Muscle of leg (tissue), 3 donors: ENCODE measurements at regions not wholly inside any gene's neighbourhood (a gene's known extent, or its start where the extent isn't known, plus 50 kb on each side); places are given as distances from the start of the nearest gene placed in this dataset.
"Not testable (repeated sequence)": the region's sequence is repeated elsewhere in the genome, so short reads cannot be mapped to it uniquely, and the experiment has no call there.

Experiments used
- DNase-seq: peaks from one replicate; pipeline ENCODE4 v3.0.0; 2013
- H3K27ac ChIP-seq: one replicate; pipeline ENCODE4 v1.5.1; 2013; ENCODE audit warnings: mild to moderate bottlenecking, low read length, control low read depth
- H3K27me3 ChIP-seq: one replicate; pipeline ENCODE4 v1.6.1; 2013; ENCODE audit warnings: low read length; ENCODE audit not compliant: control insufficient read depth, insufficient read depth
- H3K36me3 ChIP-seq: one replicate; pipeline ENCODE4 v1.6.1; 2013; ENCODE audit warnings: low read length; ENCODE audit not compliant: control insufficient read depth, insufficient read depth
- H3K4me1 ChIP-seq: one replicate; pipeline ENCODE4 v1.6.1; 2013; ENCODE audit warnings: low read length; ENCODE audit not compliant: control insufficient read depth, insufficient read depth
- H3K4me3 ChIP-seq: one replicate; pipeline ENCODE4 v1.5.1; 2013; ENCODE audit warnings: low read length, control low read depth
- H3K9me3 ChIP-seq: replicated peaks from 2 replicates; pipeline ENCODE4 v1.6.1; 2013; ENCODE audit warnings: low read depth, low read length; ENCODE audit not compliant: control insufficient read depth
- WGBS: methylation state at CpG from one replicate; pipeline ENCODE4 v1.1.5; 2013; ENCODE audit warnings: missing lambda C conversion rate; ENCODE audit not compliant: insufficient coverage; 5-methylcytosine and 5-hydroxymethylcytosine counted together

- DNase-seq = peak; percentile 58
- H3K4me3 ChIP-seq, H3K9me3 ChIP-seq, H3K27me3 ChIP-seq, H3K36me3 ChIP-seq, H3K27ac ChIP-seq, H3K4me1 ChIP-seq: not testable (repeated sequence)
- 1% methylated on average over 20 of the region's 37 CpGs for WGBS
These were observed 245.4 kb downstream of the BCL2L11 start for GRCh38 chr2:111365986-111366640.

- not testable (repeated sequence) for H3K27me3 ChIP-seq, H3K36me3 ChIP-seq, DNase-seq, H3K9me3 ChIP-seq, H3K4me3 ChIP-seq, H3K27ac ChIP-seq, H3K4me1 ChIP-seq
- no CpG with 5 or more reads among the region's 14 CpGs for WGBS
These were observed 245.9 kb downstream of the BCL2L11 start for GRCh38 chr2:111366641-111367029.

GRCh38 chr2:111367080-111367479 lies 246.4 kb downstream of the BCL2L11 start:
- H3K4me1 ChIP-seq, H3K27ac ChIP-seq, H3K9me3 ChIP-seq, H3K4me3 ChIP-seq, DNase-seq, H3K27me3 ChIP-seq, H3K36me3 ChIP-seq: not testable (repeated sequence)
- WGBS = no CpG with 5 or more reads among the region's 3 CpGs

- no CpG with 5 or more reads among the region's 1 CpG for WGBS
- H3K9me3 ChIP-seq, H3K4me3 ChIP-seq, H3K27me3 ChIP-seq, H3K27ac ChIP-seq, H3K4me1 ChIP-seq, H3K36me3 ChIP-seq, DNase-seq: not testable (repeated sequence)
These were observed 247.2 kb downstream of the BCL2L11 start for GRCh38 chr2:111367871-111368270.

- H3K36me3 ChIP-seq, H3K4me1 ChIP-seq, H3K27ac ChIP-seq, H3K4me3 ChIP-seq, DNase-seq, H3K27me3 ChIP-seq, H3K9me3 ChIP-seq: not testable (repeated sequence)
- no CpG with 5 or more reads among the region's 4 CpGs for WGBS
These were observed 247.6 kb downstream of the BCL2L11 start for GRCh38 chr2:111368288-111368687.

- not testable (repeated sequence) for H3K4me3 ChIP-seq, DNase-seq, H3K27ac ChIP-seq, H3K27me3 ChIP-seq, H3K36me3 ChIP-seq, H3K9me3 ChIP-seq, H3K4me1 ChIP-seq
- no CpG with 5 or more reads among the region's 2 CpGs for WGBS
These were observed 252.3 kb downstream of the BCL2L11 start for GRCh38 chr2:111373060-111373459.

- not testable (repeated sequence) for H3K4me3 ChIP-seq, H3K4me1 ChIP-seq, H3K9me3 ChIP-seq, H3K36me3 ChIP-seq, H3K27me3 ChIP-seq, H3K27ac ChIP-seq, DNase-seq
- no CpG with 5 or more reads among the region's 5 CpGs for WGBS
These were observed 253.3 kb downstream of the BCL2L11 start for GRCh38 chr2:111373989-111374388.

GRCh38 chr2:111374734-111375133 lies 254.0 kb downstream of the BCL2L11 start:
- H3K4me1 ChIP-seq, H3K27ac ChIP-seq, DNase-seq, H3K36me3 ChIP-seq, H3K9me3 ChIP-seq, H3K4me3 ChIP-seq, H3K27me3 ChIP-seq: not testable (repeated sequence)
- no CpG with 5 or more reads among the region's 3 CpGs for WGBS

GRCh38 chr2:111375320-111375883 lies 254.7 kb downstream of the BCL2L11 start:
- H3K27ac ChIP-seq, H3K27me3 ChIP-seq, H3K36me3 ChIP-seq, H3K4me3 ChIP-seq, DNase-seq, H3K9me3 ChIP-seq, H3K4me1 ChIP-seq: not testable (repeated sequence)
- WGBS = no CpG with 5 or more reads among the region's 8 CpGs

GRCh38 chr2:111376272-111376970 lies 255.7 kb downstream of the BCL2L11 start:
- not testable (repeated sequence) for H3K9me3 ChIP-seq, H3K4me1 ChIP-seq, DNase-seq, H3K36me3 ChIP-seq, H3K27ac ChIP-seq, H3K27me3 ChIP-seq, H3K4me3 ChIP-seq
- no CpG with 5 or more reads among the region's 9 CpGs for WGBS
